PFSK-1 (cell line): ENCODE measurements at regions not wholly inside any gene's neighbourhood (a gene's known extent, or its start where the extent isn't known, plus 50 kb on each side); places are given as distances from the start of the nearest gene placed in this dataset.

Experiments
- FOXP2 ChIP-seq: optimal IDR thresholded peaks from 2 replicates; pipeline ENCODE3; 2011; ENCODE audit warnings: borderline replicate concordance, control low read depth, inconsistent platforms; ENCODE audit not compliant: insufficient read depth; ENCODE audit errors: extremely low read length, extremely low read depth
- POLR2AphosphoS5 ChIP-seq: IDR thresholded peaks from 2 replicates; pipeline ENCODE4 v1.6.1; 2012; ENCODE audit warnings: low read depth, mild to moderate bottlenecking, control low read depth, low read length, moderate library complexity
- SIN3A ChIP-seq: IDR thresholded peaks from 2 replicates; pipeline ENCODE4 v1.6.1; 2012; ENCODE audit warnings: mild to moderate bottlenecking, low read length, moderate library complexity, borderline replicate concordance; ENCODE audit not compliant: insufficient read depth
- TAF1 ChIP-seq: IDR thresholded peaks from 2 replicates; pipeline ENCODE4 v1.6.1; 2012; ENCODE audit warnings: low read length, control low read depth, borderline replicate concordance; ENCODE audit not compliant: insufficient read depth
- TF ChIP-seq, protein P1 (sequence below), 2 experiments: IDR thresholded peaks; 2 replicates each; pipeline versions ENCODE4 v1.6.1 to v1.8.0; 2011 to 2012; ENCODE audit warnings: low read depth in 2 of 2, low read length in 2 of 2, control low read depth in 1 of 2, inconsistent platforms in 1 of 2, mild to moderate bottlenecking in 1 of 2, moderate library complexity in 1 of 2; ENCODE audit not compliant: insufficient read depth in 1 of 2

DNA sequence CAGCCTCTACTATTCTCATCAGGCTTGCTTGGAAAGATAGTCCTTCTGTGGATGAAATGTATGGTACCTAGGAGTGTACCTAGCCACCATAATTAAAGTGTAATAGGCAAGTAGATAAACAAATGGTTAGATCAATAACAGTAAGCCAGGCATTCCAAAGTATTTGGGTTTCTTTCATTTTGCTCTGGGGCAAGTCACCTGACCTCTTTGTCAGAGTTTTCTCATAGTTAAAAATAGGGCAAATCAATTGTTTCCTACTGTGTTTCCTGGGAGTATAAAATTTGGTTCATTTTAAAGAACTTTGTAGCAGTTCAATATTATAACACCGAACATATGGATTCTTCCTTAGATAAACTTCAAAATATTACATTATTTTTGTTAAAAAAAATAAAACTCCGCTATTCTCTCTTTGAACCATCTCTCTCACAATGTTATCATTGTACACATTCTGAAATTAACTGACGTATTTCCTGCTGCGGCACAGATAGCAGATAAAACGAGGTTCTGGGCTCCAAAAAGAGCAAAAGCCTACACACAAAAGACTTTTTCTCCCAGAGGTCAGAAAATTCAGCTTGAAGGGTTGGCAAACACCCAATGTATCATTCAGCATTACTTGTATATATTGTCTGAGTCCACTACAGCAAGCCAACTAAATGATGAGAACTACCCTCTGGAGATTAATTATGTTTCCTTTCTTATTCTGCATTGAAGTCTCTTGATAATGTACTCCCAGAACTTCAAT is 267.9 kb downstream of the COX7C start:
- TF ChIP-seq POLR2AphosphoS5 (no peak), SIN3A (no peak), FOXP2 (no peak), TAF1 (no peak)
- TF ChIP-seq, protein P1, sequence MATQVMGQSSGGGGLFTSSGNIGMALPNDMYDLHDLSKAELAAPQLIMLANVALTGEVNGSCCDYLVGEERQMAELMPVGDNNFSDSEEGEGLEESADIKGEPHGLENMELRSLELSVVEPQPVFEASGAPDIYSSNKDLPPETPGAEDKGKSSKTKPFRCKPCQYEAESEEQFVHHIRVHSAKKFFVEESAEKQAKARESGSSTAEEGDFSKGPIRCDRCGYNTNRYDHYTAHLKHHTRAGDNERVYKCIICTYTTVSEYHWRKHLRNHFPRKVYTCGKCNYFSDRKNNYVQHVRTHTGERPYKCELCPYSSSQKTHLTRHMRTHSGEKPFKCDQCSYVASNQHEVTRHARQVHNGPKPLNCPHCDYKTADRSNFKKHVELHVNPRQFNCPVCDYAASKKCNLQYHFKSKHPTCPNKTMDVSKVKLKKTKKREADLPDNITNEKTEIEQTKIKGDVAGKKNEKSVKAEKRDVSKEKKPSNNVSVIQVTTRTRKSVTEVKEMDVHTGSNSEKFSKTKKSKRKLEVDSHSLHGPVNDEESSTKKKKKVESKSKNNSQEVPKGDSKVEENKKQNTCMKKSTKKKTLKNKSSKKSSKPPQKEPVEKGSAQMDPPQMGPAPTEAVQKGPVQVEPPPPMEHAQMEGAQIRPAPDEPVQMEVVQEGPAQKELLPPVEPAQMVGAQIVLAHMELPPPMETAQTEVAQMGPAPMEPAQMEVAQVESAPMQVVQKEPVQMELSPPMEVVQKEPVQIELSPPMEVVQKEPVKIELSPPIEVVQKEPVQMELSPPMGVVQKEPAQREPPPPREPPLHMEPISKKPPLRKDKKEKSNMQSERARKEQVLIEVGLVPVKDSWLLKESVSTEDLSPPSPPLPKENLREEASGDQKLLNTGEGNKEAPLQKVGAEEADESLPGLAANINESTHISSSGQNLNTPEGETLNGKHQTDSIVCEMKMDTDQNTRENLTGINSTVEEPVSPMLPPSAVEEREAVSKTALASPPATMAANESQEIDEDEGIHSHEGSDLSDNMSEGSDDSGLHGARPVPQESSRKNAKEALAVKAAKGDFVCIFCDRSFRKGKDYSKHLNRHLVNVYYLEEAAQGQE (IDR thresholded peaks at IDR 0.05; ENCODE audit: insufficient read depth in 1 of 2, low read depth in 2 of 2, low read length in 2 of 2): no peak

GRCh38 chr5:86890375-86890774 is 272.6 kb downstream of the COX7C start:
- TF ChIP-seq SIN3A: no peak
- TF ChIP-seq FOXP2: no peak
- no peak for TF ChIP-seq TAF1
- TF ChIP-seq, protein P1 (IDR thresholded peaks at IDR 0.05; ENCODE audit: insufficient read depth in 1 of 2, low read depth in 2 of 2, low read length in 2 of 2): no peak
- no peak for TF ChIP-seq POLR2AphosphoS5

DNA sequence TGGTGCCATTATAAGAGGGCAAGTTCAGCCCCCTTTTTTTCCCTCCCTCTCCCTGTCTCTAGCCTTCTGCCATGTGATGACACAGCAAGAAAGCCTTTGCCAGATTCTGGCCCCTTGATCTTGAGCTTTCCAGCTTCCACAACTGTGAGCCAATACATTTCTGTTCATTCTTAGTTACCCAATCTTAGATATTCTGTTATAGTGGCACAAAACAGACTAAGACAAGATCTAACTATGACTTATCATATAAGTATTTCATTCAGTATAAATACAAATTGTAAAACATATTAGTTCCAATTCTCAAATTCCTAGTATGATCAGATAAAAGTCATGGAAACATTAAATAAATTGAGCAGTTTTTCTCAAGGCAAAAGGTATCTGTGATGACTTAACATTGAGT is 276.3 kb downstream of the COX7C start:
- TF ChIP-seq, protein P1 (IDR thresholded peaks at IDR 0.05; ENCODE audit: insufficient read depth in 1 of 2, low read depth in 2 of 2, low read length in 2 of 2): no peak
- TF ChIP-seq FOXP2: no peak
- TF ChIP-seq SIN3A: no peak
- no peak for TF ChIP-seq TAF1
- TF ChIP-seq POLR2AphosphoS5: no peak

DNA sequence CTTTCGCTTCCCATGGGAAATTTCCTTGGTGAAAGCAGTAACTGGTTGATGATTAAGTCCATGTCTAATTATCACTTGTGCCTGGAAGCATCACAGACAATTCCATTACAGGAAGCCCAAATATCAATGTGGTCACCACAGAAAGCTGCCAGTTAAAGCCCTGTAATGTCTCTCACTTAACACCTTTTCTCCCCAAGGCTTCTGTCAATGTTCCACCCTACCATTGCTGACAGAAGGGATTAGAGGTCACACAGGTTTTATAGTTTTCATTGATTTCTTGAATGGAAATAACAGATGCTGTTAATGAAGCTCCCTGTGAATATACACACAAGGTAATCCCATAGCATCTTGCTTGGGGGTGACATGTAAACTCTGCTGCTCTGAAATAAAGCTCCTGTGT is 279.2 kb downstream of the COX7C start:
- TF ChIP-seq TAF1 (no peak), POLR2AphosphoS5 (no peak), SIN3A (no peak), FOXP2 (no peak)
- TF ChIP-seq, protein P1 (IDR thresholded peaks at IDR 0.05; ENCODE audit: insufficient read depth in 1 of 2, low read depth in 2 of 2, low read length in 2 of 2): no peak
